ENCODE measurements at regions not wholly inside any gene's neighbourhood (a gene's known extent, or its start where the extent isn't known, plus 50 kb on each side); places are given as distances from the start of the nearest gene placed in this dataset.

DNA sequence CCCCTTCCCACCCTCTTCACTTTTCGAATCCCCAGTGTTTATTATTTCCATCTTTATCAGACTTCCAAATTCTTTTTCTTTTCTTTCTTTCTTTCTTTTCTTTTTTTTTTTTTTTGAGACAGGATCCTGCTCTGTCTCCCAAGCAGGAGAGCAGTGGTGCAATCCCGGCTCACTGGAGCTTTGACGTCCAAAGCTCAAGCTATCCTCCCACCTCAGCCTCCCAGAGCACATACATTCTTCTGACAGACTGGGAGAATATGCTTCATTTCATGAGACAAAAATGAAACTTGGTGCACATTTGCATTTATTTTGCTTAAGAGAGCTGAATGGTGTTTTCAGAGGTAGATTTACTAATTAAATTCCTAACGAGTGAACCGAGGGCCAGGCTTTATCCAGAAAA is 80.1 kb upstream of the FZD8 start:
- TF ChIP-seq, protein P1, sequence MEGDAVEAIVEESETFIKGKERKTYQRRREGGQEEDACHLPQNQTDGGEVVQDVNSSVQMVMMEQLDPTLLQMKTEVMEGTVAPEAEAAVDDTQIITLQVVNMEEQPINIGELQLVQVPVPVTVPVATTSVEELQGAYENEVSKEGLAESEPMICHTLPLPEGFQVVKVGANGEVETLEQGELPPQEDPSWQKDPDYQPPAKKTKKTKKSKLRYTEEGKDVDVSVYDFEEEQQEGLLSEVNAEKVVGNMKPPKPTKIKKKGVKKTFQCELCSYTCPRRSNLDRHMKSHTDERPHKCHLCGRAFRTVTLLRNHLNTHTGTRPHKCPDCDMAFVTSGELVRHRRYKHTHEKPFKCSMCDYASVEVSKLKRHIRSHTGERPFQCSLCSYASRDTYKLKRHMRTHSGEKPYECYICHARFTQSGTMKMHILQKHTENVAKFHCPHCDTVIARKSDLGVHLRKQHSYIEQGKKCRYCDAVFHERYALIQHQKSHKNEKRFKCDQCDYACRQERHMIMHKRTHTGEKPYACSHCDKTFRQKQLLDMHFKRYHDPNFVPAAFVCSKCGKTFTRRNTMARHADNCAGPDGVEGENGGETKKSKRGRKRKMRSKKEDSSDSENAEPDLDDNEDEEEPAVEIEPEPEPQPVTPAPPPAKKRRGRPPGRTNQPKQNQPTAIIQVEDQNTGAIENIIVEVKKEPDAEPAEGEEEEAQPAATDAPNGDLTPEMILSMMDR (conservative IDR thresholded peaks at IDR 0.05), result no peak
- no peak for TF ChIP-seq ZFX (IDR thresholded peaks at IDR 0.05)

All from C4-2B (cell line).